ENCODE measurements at regions not wholly inside any gene's neighbourhood (a gene's known extent, or its start where the extent isn't known, plus 50 kb on each side); places are given as distances from the start of the nearest gene placed in this dataset.
"Not testable (repeated sequence)": the region's sequence is repeated elsewhere in the genome, so short reads cannot be mapped to it uniquely, and the experiment has no call there.

DNA sequence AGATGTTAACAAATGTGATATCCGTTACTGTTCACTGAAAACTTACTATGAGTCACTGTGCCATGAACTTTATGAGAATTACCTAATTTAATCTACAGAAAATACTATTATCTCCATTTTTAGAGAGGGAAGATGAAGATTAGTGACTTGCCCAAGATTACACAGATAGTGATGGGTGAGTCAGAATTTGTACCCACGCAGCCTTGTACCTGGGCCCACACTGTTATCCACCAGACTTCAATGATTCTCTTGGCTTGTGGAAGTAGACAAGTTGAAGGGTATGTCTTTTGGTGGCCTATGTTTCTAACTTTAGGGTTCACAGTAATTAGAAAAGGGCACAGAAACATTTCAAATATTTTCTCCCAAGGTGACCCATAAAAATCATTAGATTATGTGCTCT is 472.5 kb upstream of the NR3C2 start:
- intact Hi-C loops (cut with DNase I) = no loop called here
- no peak for DNase-seq (ENCODE audit: extremely low spot score in 2 of 2)
- Histone ChIP-seq H3K36me3 (no peaks in the 10 kb centered on the region), H3K27me3 (no peaks in the 10 kb centered on the region), H3K4me3 (no peak overlapping the region), H3K9me3 (no peaks in the 10 kb centered on the region), H3K4me1 (no peaks in the 10 kb centered on the region), H3K27ac (no peak overlapping the region)
- TF ChIP-seq POLR2A (IDR thresholded peaks at IDR 0.05) (no peak), POLR2AphosphoS5 (IDR thresholded peaks at IDR 0.05; ENCODE audit: insufficient read depth in 1 of 2, low read depth in 1 of 2) (no peak)
- TF ChIP-seq, protein P1, sequence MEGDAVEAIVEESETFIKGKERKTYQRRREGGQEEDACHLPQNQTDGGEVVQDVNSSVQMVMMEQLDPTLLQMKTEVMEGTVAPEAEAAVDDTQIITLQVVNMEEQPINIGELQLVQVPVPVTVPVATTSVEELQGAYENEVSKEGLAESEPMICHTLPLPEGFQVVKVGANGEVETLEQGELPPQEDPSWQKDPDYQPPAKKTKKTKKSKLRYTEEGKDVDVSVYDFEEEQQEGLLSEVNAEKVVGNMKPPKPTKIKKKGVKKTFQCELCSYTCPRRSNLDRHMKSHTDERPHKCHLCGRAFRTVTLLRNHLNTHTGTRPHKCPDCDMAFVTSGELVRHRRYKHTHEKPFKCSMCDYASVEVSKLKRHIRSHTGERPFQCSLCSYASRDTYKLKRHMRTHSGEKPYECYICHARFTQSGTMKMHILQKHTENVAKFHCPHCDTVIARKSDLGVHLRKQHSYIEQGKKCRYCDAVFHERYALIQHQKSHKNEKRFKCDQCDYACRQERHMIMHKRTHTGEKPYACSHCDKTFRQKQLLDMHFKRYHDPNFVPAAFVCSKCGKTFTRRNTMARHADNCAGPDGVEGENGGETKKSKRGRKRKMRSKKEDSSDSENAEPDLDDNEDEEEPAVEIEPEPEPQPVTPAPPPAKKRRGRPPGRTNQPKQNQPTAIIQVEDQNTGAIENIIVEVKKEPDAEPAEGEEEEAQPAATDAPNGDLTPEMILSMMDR (IDR thresholded peaks at IDR 0.05) = no peak

DNA sequence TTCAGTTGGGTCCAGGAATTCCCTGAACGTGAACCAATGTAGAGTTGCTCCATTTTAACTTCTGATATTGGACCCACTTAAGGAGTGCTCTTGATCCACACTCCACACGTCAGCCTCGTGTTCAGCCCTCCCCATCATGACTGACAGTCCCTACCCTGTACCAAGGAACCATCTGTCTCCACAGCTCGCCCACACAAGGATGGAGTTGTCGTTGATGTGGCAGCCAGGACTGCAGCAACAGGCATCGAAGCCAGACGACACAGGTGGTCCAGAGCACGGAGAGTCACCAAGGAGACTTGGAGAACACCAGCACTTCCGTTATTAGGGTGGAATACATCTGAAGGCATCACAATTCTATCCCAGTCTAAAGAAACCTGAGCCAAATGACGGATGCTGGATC is 472.1 kb upstream of the NR3C2 start:
- intact Hi-C loops (cut with DNase I) = no loop called here
- H3K27ac ChIP-seq = no peak overlapping the region
- H3K36me3 ChIP-seq = no peaks in the 10 kb centered on the region
- no peak for DNase-seq (ENCODE audit: extremely low spot score in 2 of 2)
- no peaks in the 10 kb centered on the region for H3K9me3 ChIP-seq
- H3K4me1 ChIP-seq = no peaks in the 10 kb centered on the region
- TF ChIP-seq, protein P1 (IDR thresholded peaks at IDR 0.05) = no peak
- TF ChIP-seq POLR2A (IDR thresholded peaks at IDR 0.05) = no peak
- no peak for TF ChIP-seq POLR2AphosphoS5 (IDR thresholded peaks at IDR 0.05; ENCODE audit: insufficient read depth in 1 of 2, low read depth in 1 of 2)
- no peaks in the 10 kb centered on the region for H3K27me3 ChIP-seq
- no peak overlapping the region for H3K4me3 ChIP-seq

DNA sequence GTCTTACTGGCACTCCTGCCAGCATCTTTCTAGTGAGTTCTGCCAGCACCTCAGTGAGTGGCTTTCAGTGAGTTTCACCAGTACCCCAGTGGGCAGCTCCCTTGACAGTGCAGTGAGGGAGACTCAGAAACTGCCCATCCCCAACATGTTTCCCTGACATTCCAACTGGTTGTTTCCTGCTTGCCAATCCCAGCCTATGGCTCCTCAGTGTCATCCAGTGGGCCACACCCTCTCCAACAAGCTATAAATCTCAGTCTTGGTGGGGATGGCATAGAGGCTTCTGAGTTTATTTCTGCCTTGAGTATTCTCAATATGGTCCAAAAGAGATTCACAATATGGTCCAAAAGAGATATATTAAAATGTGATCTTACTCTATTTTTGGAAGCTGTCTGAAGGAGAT is 461.2 kb upstream of the NR3C2 start:
- H3K27me3 ChIP-seq = no peaks in the 10 kb centered on the region
- H3K36me3 ChIP-seq = no peaks in the 10 kb centered on the region
- TF ChIP-seq, protein P1 (IDR thresholded peaks at IDR 0.05) = no peak
- TF ChIP-seq POLR2AphosphoS5 (IDR thresholded peaks at IDR 0.05; ENCODE audit: insufficient read depth in 1 of 2, low read depth in 1 of 2) = no peak
- TF ChIP-seq POLR2A (IDR thresholded peaks at IDR 0.05) = no peak
- no peaks in the 10 kb centered on the region for H3K9me3 ChIP-seq
- intact Hi-C loops (cut with DNase I) = no loop called here
- DNase-seq (ENCODE audit: extremely low spot score in 2 of 2) = no peak
- no peaks in the 10 kb centered on the region for H3K4me1 ChIP-seq
- no peak overlapping the region for H3K4me3 ChIP-seq
- no peak overlapping the region for H3K27ac ChIP-seq

DNA sequence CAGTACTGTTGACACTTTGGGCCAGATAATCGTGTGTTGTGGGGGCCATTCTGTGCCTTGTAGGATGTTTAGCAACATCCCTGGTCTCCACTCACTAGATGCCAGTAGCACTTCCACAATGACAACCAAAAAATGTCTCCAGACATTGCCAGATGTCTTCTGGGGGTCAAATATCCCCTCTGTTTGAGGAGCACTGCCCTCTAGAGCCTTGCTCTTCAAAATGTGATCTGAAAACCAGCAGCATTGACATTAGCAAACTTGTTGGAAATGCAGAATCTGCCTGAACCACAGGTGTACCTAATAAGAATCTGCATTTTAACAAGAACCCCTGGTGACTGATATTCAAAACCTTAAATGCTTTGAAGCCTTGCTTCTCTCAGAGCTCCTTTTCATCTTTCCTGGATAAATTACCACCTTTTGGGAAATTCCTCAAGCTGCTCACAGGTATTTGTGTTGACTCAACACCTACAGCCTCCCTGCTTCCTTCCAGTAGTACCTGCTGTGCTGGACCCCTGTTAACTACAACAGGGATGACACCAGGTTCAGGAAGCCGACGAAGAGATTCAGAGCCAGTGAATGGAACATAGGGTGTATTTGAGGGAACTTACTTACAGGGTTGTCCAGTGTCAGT is 459.0 kb upstream of the NR3C2 start:
- H3K27me3 ChIP-seq = no peaks in the 10 kb centered on the region
- TF ChIP-seq, protein P1 (IDR thresholded peaks at IDR 0.05) = no peak
- TF ChIP-seq POLR2A (IDR thresholded peaks at IDR 0.05) (no peak), POLR2AphosphoS5 (IDR thresholded peaks at IDR 0.05; ENCODE audit: insufficient read depth in 1 of 2, low read depth in 1 of 2) (no peak)

DNA sequence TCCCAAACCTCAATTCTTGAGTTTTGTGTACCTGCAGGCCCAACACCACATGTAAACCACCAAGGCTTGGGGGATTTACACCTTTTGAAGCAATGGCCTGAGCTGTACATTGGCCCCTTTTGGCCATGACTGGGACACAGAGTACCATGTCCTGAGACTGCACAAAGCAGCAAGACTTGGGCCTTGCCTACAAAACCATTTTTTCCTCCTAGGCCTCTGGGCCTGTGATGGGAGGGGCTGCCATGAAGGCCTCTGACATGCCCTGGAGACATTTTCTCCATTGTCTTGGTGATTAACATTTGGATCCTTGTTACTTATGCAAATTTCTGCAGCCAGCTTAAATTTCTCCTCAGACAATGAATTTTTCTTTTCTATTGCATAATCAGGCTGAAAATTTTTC is 455.9 kb upstream of the NR3C2 start:
- H3K4me1 ChIP-seq; intact Hi-C loops (cut with DNase I); DNase-seq (ENCODE audit: extremely low spot score in 2 of 2); H3K36me3 ChIP-seq; H3K9me3 ChIP-seq; H3K4me3 ChIP-seq; H3K27ac ChIP-seq; H3K27me3 ChIP-seq: not testable (repeated sequence)

More for the DNA sequence above, 459.0 kb upstream of the NR3C2 start:
- intact Hi-C loops (cut with DNase I) = no loop called here
- H3K9me3 ChIP-seq = peaks cover 4% of the 10 kb centered on the region
- H3K27ac ChIP-seq = no peak overlapping the region
- no peak overlapping the region for H3K4me3 ChIP-seq
- DNase-seq (ENCODE audit: extremely low spot score in 2 of 2) = no peak
- no peaks in the 10 kb centered on the region for H3K36me3 ChIP-seq
- H3K4me1 ChIP-seq = no peaks in the 10 kb centered on the region

All from vagina (tissue), 2 donors.